CMK (cell line): ENCODE measurements at regions not wholly inside any gene's neighbourhood (a gene's known extent, or its start where the extent isn't known, plus 50 kb on each side); places are given as distances from the start of the nearest gene placed in this dataset.

Experiments
- DNase-seq: peaks from one replicate; pipeline ENCODE4 v3.0.0-alpha.2; 2010; ENCODE audit warnings: low read depth

DNA sequence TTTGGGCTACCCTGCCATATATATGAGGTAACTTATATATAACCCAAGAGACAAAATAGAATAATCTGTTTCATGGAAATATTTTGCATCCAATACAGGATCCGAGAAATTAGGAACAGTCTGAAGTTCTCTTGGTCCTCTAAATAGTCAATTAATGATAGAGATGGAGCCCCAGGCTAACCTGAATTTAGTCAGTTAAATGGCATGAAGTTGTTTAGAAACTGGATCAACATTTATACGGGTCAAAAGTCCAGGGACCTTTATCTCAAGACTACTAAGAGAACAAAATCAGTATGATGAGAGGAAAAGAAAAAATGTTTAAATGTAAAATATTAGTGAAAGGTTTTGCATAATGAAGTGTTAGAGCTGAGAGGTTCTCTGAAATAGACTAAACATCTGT, 303.3 kb upstream of the ACTBL2 start:
- no peak for DNase-seq

- no peak for DNase-seq
Observed at GRCh38 chr5:57784121-57784520, 301.5 kb upstream of the ACTBL2 start.

DNA sequence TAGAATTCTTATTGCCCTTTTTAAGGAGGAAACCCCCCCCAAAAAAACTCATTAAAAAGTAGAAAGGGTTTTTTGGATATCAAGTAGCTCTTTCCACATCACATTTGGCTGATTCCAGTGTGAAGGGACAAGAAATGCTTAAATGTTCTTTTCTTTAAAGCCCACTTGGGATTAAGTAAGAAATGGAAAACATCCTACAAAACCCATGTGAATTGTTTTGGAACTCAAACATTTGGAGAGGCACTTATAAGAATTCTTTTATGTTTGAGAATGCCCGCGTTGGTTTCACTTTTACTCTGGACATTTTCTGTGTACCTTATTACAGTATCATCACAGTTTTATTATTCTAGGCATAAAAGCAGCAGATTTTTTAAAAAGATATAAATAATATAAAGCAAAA, 301.1 kb upstream of the ACTBL2 start:
- no peak for DNase-seq

- no peak for DNase-seq
Observed at GRCh38 chr5:57780961-57781325, 298.3 kb upstream of the ACTBL2 start.

- DNase-seq: no peak
Observed at GRCh38 chr5:57780306-57780960, 297.8 kb upstream of the ACTBL2 start.

- DNase-seq: no peak
Observed at GRCh38 chr5:57779383-57780223, 297.0 kb upstream of the ACTBL2 start.

GRCh38 chr5:57778501-57779091, 296.0 kb upstream of the ACTBL2 start:
- DNase-seq: no peak

GRCh38 chr5:57777174-57777581, 294.6 kb upstream of the ACTBL2 start:
- DNase-seq: no peak

- DNase-seq: no peak
Observed at GRCh38 chr5:57776035-57776434, 293.4 kb upstream of the ACTBL2 start.

- DNase-seq: no peak
Observed at GRCh38 chr5:57774439-57774838, 291.8 kb upstream of the ACTBL2 start.

DNA sequence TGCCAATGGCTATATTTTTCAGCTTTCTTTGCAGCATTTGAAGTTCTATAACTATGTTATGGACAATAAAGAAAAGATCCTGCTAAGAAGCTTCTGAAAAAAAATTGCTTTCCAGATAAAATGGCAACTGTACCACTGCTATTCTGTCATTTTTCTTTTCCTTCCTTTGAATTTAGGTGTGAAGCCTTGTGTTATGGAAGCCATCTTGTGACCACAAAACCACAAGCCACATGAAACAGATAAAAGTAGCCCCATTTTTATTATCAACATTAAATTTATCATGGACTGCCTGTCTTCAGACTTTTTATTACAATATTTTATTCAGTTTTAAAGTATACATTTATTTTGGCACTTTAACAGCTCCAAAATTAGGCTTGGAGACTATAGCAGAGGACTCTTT, 289.9 kb upstream of the ACTBL2 start:
- DNase-seq: no peak

DNA sequence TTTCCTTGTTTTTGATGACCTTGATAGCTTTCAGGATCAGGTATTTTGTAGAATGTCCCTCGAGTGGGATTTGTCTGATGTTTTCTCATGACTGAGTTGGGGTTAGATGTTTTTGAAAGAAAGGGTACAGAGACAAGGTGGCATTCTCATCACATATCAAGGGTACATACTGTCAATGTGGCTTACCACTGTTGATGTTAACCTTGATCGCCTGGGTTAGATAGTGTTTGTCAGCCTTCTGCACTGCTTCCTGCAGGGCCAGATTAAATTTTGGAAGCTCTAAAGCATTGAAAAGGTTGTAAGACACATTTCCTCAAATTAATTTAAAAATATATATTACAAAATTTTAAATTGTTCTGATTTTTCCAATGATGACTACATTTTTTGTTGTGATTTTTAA, 287.4 kb upstream of the ACTBL2 start:
- peak; percentile 8 for DNase-seq

DNA sequence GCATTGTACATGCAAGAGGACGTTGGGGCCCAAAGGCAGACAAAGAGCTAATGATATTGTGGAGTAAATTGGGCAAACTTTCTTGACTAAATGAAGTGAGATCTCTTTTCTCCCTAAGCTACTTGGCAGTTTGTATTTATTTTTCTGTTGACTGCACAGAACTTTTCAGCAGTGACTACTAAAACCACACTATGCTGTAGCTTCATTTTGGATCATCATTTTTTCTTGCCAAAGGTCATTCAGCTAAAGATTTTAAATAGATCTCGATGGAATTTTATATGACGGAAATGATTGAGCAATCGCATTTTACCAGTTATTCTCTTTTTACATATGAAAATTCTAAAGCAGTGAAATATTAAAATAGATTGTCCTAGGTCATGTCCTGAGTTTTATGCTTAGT, 286.1 kb upstream of the ACTBL2 start:
- no peak for DNase-seq

DNA sequence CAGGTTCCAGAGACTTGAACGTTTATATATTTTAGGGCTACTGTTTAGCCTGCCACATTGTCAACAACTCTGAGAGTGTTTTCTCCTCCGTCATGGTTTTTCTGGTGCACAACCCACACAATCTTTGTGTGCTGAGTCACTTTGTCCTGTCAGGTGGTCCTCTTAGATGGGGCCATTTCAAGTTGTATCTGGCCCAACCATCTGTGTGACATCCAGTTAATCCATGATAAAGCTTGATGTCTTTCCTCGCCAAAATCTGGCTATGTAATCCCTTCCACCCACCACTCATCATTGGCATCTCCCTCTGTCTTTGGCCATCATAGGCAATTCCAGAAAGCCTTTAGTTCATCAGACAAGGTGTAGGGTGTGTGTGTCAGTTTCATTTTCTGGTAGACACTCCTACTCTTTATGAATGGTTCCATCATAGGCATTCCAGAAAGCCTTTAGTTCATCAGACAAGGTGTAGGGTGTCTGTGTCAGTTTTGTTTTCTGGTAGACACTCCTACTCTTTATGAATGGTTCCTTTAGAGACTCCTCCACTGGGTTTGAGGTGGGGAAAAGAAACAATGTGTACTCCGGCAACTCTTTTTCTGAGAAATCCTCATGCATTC, 282.0 kb upstream of the ACTBL2 start:
- no peak for DNase-seq

DNA sequence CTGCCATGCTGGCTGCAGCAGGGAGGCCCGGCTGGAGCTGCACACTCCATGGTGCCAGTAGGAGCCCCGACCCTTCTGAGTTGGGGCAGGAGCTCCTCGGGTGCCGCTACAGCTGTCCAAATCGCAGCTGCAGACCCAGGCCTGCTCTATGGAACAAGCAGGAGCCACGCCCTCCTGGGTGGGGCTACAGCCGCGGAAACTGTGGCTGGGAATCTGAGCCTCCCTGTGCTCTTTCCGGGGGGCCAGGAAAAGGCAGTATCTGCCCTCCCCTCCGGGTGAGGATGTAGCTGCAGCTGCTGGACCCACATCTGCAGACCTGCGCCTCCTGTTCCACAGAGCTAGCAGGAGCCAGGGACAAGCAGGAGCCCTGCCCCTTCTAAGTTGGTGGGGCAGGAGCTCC, 278.9 kb upstream of the ACTBL2 start:
- DNase-seq: no peak

- DNase-seq: no peak
Observed at GRCh38 chr5:57754616-57755015, 272.0 kb upstream of the ACTBL2 start.

DNA sequence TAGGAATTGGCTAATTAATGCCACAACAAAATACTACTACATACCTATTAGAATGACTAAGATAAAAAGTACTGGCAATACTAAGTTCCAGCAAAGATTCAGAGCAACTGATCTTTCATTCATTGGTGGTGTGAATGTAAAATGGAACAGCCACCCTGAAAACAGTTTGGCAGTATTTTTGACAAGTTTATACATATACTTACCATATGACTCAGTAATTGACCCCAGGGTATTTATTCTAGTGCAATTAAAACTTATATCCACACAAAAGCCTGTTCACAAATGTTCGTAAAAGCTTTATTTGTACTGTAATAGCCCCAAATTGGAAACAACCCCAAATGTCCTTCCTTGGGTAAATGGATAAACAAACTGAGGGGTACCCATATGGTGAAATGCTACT, 270.8 kb upstream of the ACTBL2 start:
- DNase-seq: no peak

GRCh38 chr5:57751710-57752109, 269.1 kb upstream of the ACTBL2 start:
- no peak for DNase-seq

GRCh38 chr5:57750891-57751290, 268.3 kb upstream of the ACTBL2 start:
- no peak for DNase-seq

GRCh38 chr5:57750282-57750681, 267.7 kb upstream of the ACTBL2 start:
- DNase-seq: no peak

DNA sequence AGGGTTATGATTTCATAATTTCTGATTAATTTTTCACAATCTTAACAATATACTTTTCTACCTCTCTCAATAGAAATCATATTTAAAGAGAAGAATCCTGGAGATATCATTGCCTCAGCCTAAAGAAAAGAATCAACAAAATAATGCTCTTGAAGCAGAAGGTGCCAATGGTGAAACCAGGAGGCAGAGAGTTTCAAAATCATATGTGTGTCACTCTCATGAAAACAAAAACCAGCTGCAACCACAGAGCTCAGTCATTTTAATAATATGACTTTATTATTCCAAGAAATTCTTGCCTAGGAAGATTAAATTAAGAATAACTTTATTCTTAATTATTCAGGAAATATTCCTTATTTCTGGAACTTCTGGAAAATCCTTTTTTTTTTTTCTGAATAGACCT, 266.8 kb upstream of the ACTBL2 start:
- DNase-seq: no peak

DNA sequence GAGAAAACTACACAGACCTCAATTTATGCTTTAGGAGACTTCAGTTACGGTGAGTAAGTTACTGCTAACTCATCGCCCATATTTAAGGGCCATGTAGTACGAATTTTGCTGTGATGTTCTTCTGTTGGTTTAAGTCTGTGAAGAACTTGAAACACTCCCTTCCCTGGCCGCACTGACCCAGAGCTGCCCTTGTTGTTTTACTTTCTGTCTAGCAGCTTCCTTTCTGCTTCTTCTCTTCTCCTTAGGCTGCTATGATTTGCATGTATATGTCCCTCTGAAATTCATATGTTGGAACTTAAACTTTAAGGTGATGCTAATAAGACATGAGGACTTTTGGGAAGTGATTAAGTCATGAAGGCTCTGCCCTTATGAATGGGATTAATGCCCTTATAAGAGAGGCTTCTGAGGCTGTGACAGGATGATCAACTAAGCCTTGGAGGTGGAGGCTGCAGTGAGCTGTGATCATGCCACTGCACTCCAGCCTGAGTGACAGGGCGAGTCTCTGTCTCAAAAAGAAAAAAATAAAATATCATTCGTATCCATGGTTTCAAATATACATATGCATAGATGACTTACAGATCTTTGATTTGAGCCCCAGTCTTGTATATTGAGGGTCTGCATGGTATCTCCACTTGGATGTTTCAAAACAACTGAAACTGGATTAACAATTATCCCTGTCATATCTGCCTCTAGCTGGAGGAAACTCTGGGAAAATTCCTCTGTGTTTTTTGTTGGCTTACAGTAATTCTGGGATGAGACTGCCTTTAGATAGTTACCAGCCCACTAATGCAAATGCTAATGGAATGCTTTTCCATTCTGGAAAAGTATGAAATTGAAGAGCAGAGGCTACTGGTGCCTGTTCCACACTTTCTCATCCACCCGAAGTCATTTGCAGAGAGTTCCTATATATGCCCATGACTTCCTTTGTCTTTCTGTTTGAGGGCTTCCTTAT, 263.4 kb upstream of the ACTBL2 start:
- no peak for DNase-seq
